Transverse colon (tissue), 4 donors: ENCODE measurements at regions not wholly inside any gene's neighbourhood (a gene's known extent, or its start where the extent isn't known, plus 50 kb on each side); places are given as distances from the start of the nearest gene placed in this dataset.

Experiments
- DNase-seq: peaks from one replicate; pipeline ENCODE4 v3.0.0-alpha.2; 2019
- H3K27ac ChIP-seq, 4 donors: fragments of 200-600 bp; sonication (generic); 2 replicates each; pipeline ENCODE4 v1.5.1; 2016 to 2018; ENCODE audit warnings: inconsistent platforms in 4 of 4
- H3K27me3 ChIP-seq: fragments of 200-600 bp; sonication (generic); 2 replicates; pipeline ENCODE4 v1.5.1; 2017; ENCODE audit warnings: inconsistent platforms
- H3K36me3 ChIP-seq, 4 donors: fragments of 200-600 bp; sonication (generic); 2 replicates each; pipeline ENCODE4 v1.5.1; 2017 to 2019; ENCODE audit warnings: inconsistent platforms in 4 of 4
- H3K4me1 ChIP-seq, 4 donors: fragments of 200-600 bp; sonication (generic); 2 replicates each; pipeline ENCODE4 v1.5.1; 2017 to 2020; ENCODE audit warnings: inconsistent platforms in 4 of 4
- H3K4me3 ChIP-seq, 4 donors: fragments of 200-600 bp; sonication (generic); 1 replicate in 1 of 4; 2 replicates in 3 of 4; pipeline versions ENCODE4 v1.5.1 to v1.6.1; 2017 to 2019; ENCODE audit warnings: inconsistent platforms in 4 of 4
- H3K9me3 ChIP-seq, 2 donors: fragments of 200-600 bp; sonication (generic); 2 replicates each; pipeline ENCODE4 v1.5.1; 2017 to 2019; ENCODE audit warnings: inconsistent platforms in 2 of 2
- CTCF ChIP-seq, 5 experiments: fragments of 200-600 bp in 3 of 5; fragments of 450-650 bp in 2 of 5; sonication (generic) in 3 of 5; IDR thresholded peaks; 1 replicate in 2 of 5; 2 replicates in 3 of 5; pipeline ENCODE4 v1.5.1; 2016 to 2017; ENCODE audit warnings: antibody characterized with exemption in 5 of 5, inconsistent platforms in 3 of 5, mild to moderate bottlenecking in 2 of 5, moderate library complexity in 1 of 5
- EP300 ChIP-seq: sonication (generic); formaldehyde crosslinking; IDR thresholded peaks from one replicate; pipeline ENCODE4 v1.6.1; 2017; ENCODE audit warnings: antibody characterized with exemption, low read depth
- POLR2A ChIP-seq: fragments of 450-650 bp; IDR thresholded peaks from one replicate; pipeline ENCODE4 v1.6.1; 2016; ENCODE audit warnings: antibody characterized with exemption, mild to moderate bottlenecking, moderate library complexity
- POLR2AphosphoS5 ChIP-seq, 3 donors: sonication (generic); formaldehyde crosslinking; IDR thresholded peaks; one replicate each; pipeline ENCODE4 v1.6.1; 2016; ENCODE audit warnings: antibody characterized with exemption in 3 of 3
- WGBS, 2 donors: methylation state at CpG; one replicate each; pipeline ENCODE4 v1.1.5; 2018; ENCODE audit warnings: low coverage in 1 of 2; 5-methylcytosine and 5-hydroxymethylcytosine counted together
- in situ Hi-C, 4 donors: fragments of 200-750 bp; cut with MboI; loops; one replicate each; pipeline versions ENCODE4 v1.15.0 to v1.15.1; 2017; ENCODE audit warnings: low sequenced_read_pairs in 3 of 4, low pct_ligation_motif_present in 1 of 4, low pct_unique_long_range_greater_than_20kb in 1 of 4
- intact Hi-C: fragments of 100-400 bp; cut with DNase I; formaldehyde crosslinking; loops from one replicate; pipeline ENCODE4 v1.15.1; 2023; ENCODE audit warnings: low total_unique reads

- DNase-seq, result no peak
- WGBS, 2 donors, result 38 to 62% methylated on average over 2 of the region's 2 CpGs
- H3K36me3 ChIP-seq, result no peaks in the 10 kb centered on the region
- intact Hi-C loops, result no loop called here
- H3K27me3 ChIP-seq, result no peaks in the 10 kb centered on the region
- no peaks in the 10 kb centered on the region for H3K4me1 ChIP-seq
- no peak overlapping the region for H3K4me3 ChIP-seq
- in situ Hi-C loops, result no loop called here
- no peaks in the 10 kb centered on the region for H3K9me3 ChIP-seq
- H3K27ac ChIP-seq, result no peak overlapping the region
- TF ChIP-seq POLR2AphosphoS5 (IDR thresholded peaks at IDR 0.05) (no peak), POLR2A (no peak), CTCF (IDR thresholded peaks at IDR 0.05) (no peak), EP300 (no peak)
Measured at GRCh38 chr21:16007943-16008342, 278.2 kb downstream of the USP25 start.

- DNase-seq, result no peak
- H3K9me3 ChIP-seq, result no peaks in the 10 kb centered on the region
- H3K4me1 ChIP-seq, result no peaks in the 10 kb centered on the region
- H3K4me3 ChIP-seq, result no peak overlapping the region
- WGBS, 2 donors, result 84 to 86% methylated on average over 4 of the region's 4 CpGs
- no peaks in the 10 kb centered on the region for H3K27me3 ChIP-seq
- TF ChIP-seq EP300, result no peak
- no peak for TF ChIP-seq POLR2A
- no peaks in the 10 kb centered on the region for H3K36me3 ChIP-seq
- H3K27ac ChIP-seq, result no peak overlapping the region
- in situ Hi-C loops (no loop called here), intact Hi-C loops (no loop called here)
Measured at GRCh38 chr21:16011719-16012118, 281.9 kb downstream of the USP25 start.

GRCh38 chr21:16013570-16013969, 283.8 kb downstream of the USP25 start:
- in situ Hi-C loops (no loop called here), intact Hi-C loops (no loop called here)
- 11% methylated on average over 2 of the region's 2 CpGs for WGBS, 2 donors
- H3K36me3 ChIP-seq, result no peaks in the 10 kb centered on the region
- H3K27me3 ChIP-seq, result no peaks in the 10 kb centered on the region
- no peak for TF ChIP-seq CTCF (IDR thresholded peaks at IDR 0.05)
- TF ChIP-seq POLR2AphosphoS5 (IDR thresholded peaks at IDR 0.05), result no peak
- TF ChIP-seq POLR2A, result no peak
- TF ChIP-seq EP300, result no peak
- H3K4me1 ChIP-seq, result no peaks in the 10 kb centered on the region
- H3K27ac ChIP-seq, result no peak overlapping the region
- DNase-seq, result no peak
- no peak overlapping the region for H3K4me3 ChIP-seq
- H3K9me3 ChIP-seq, result no peaks in the 10 kb centered on the region

- Histone ChIP-seq H3K4me3 (no peak overlapping the region), H3K9me3 (no peaks in the 10 kb centered on the region), H3K27me3 (no peaks in the 10 kb centered on the region), H3K4me1 (no peaks in the 10 kb centered on the region), H3K27ac (no peak overlapping the region), H3K36me3 (no peaks in the 10 kb centered on the region)
- TF ChIP-seq EP300, result no peak
- TF ChIP-seq POLR2A, result no peak
- no peak for TF ChIP-seq POLR2AphosphoS5 (IDR thresholded peaks at IDR 0.05)
- TF ChIP-seq CTCF (IDR thresholded peaks at IDR 0.05), result no peak
- no peak for DNase-seq
- WGBS, 2 donors, result 88 to 91% methylated on average over 2 of the region's 2 CpGs
- intact Hi-C loops, result no loop called here
- in situ Hi-C loops, result no loop called here
Measured at GRCh38 chr21:16020878-16021277, 291.1 kb downstream of the USP25 start.

- Histone ChIP-seq H3K4me3 (no peak overlapping the region), H3K27me3 (no peaks in the 10 kb centered on the region), H3K36me3 (no peaks in the 10 kb centered on the region), H3K9me3 (no peaks in the 10 kb centered on the region), H3K27ac (no peak overlapping the region), H3K4me1 (no peaks in the 10 kb centered on the region)
- intact Hi-C loops, result no loop called here
- TF ChIP-seq POLR2AphosphoS5 (IDR thresholded peaks at IDR 0.05) (no peak), CTCF (IDR thresholded peaks at IDR 0.05) (no peak), POLR2A (no peak), EP300 (no peak)
- no peak for DNase-seq
- 82 to 86% methylated on average over 2 to 4 of the region's 4 CpGs for WGBS, 2 donors
- in situ Hi-C loops, result no loop called here
Measured at GRCh38 chr21:16022116-16022515, 292.3 kb downstream of the USP25 start.
